ENCODE measurements at regions not wholly inside any gene's neighbourhood (a gene's known extent, or its start where the extent isn't known, plus 50 kb on each side); places are given as distances from the start of the nearest gene placed in this dataset.
"Not testable (repeated sequence)": the region's sequence is repeated elsewhere in the genome, so short reads cannot be mapped to it uniquely, and the experiment has no call there.

GRCh38 chr18:60188958-60189357 is 183.6 kb downstream of the MC4R start:
- no CpG with 5 or more reads among the region's 4 CpGs for WGBS (ENCODE audit: extremely low coverage, insufficient coverage, low lambda C conversion rate)
- Histone ChIP-seq H3K27me3 (ENCODE audit: insufficient read depth, low read length, poor library complexity) (no peaks in the 10 kb centered on the region), H2BK15ac (replicated peaks; ENCODE audit: low read depth) (no peak overlapping the region), H3K23ac (ENCODE audit: low read length) (no peak overlapping the region), H3K4me2 (ENCODE audit: low read length) (no peak overlapping the region), H3K4me1 (ENCODE audit: control insufficient read depth, low read depth, low read length) (no peaks in the 10 kb centered on the region), H3K9ac (ENCODE audit: low read length) (no peak overlapping the region), H2AK5ac (ENCODE audit: low read length) (no peak overlapping the region), H3K79me1 (ENCODE audit: low read length) (no peaks in the 10 kb centered on the region), H3K79me2 (ENCODE audit: control insufficient read depth, insufficient read depth, low read length) (no peaks in the 10 kb centered on the region), H3K18ac (ENCODE audit: low read length) (no peak overlapping the region), H2BK5ac (ENCODE audit: low read length) (no peak overlapping the region), H4K8ac (ENCODE audit: low read depth, low read length) (no peak overlapping the region), H3K4me3 (ENCODE audit: low read length) (no peak overlapping the region), H3K4ac (ENCODE audit: low read depth, low read length) (no peak overlapping the region), H3K27ac (ENCODE audit: low read depth, low read length) (no peak overlapping the region), H4K5ac (ENCODE audit: low read length) (no peak overlapping the region), H3K56ac (ENCODE audit: low read length) (no peak overlapping the region), H2BK120ac (ENCODE audit: low read depth, low read length) (no peak overlapping the region), H3K36me3 (ENCODE audit: control insufficient read depth, insufficient read depth, low read length) (no peaks in the 10 kb centered on the region)
- DNase-seq = no peak

- Histone ChIP-seq H3K4me1 (ENCODE audit: control insufficient read depth, low read depth, low read length) (no peaks in the 10 kb centered on the region), H2BK120ac (ENCODE audit: low read depth, low read length) (no peak overlapping the region), H4K8ac (ENCODE audit: low read depth, low read length) (no peak overlapping the region), H3K4me2 (ENCODE audit: low read length) (no peak overlapping the region), H4K5ac (ENCODE audit: low read length) (no peak overlapping the region), H3K56ac (ENCODE audit: low read length) (no peak overlapping the region), H2BK15ac (replicated peaks; ENCODE audit: low read depth) (no peak overlapping the region), H3K79me1 (ENCODE audit: low read length) (no peaks in the 10 kb centered on the region), H3K18ac (ENCODE audit: low read length) (no peak overlapping the region), H3K36me3 (ENCODE audit: control insufficient read depth, insufficient read depth, low read length) (no peaks in the 10 kb centered on the region), H2AK5ac (ENCODE audit: low read length) (no peak overlapping the region), H3K27me3 (ENCODE audit: insufficient read depth, low read length, poor library complexity) (no peaks in the 10 kb centered on the region), H3K9ac (ENCODE audit: low read length) (no peak overlapping the region), H3K23ac (ENCODE audit: low read length) (no peak overlapping the region), H3K27ac (ENCODE audit: low read depth, low read length) (no peak overlapping the region), H3K4me3 (ENCODE audit: low read length) (no peak overlapping the region), H3K4ac (ENCODE audit: low read depth, low read length) (no peak overlapping the region), H3K79me2 (ENCODE audit: control insufficient read depth, insufficient read depth, low read length) (no peaks in the 10 kb centered on the region), H2BK5ac (ENCODE audit: low read length) (no peak overlapping the region)
- WGBS (ENCODE audit: extremely low coverage, insufficient coverage, low lambda C conversion rate) = no CpG with 5 or more reads among the region's 1 CpG
- DNase-seq = no peak
These were observed 190.4 kb downstream of the MC4R start for GRCh38 chr18:60182223-60182622.

GRCh38 chr18:60180671-60181070 is 191.9 kb downstream of the MC4R start:
- no peak overlapping the region for H4K5ac ChIP-seq (ENCODE audit: low read length)
- H2AK5ac ChIP-seq (ENCODE audit: low read length) = no peak overlapping the region
- no peaks in the 10 kb centered on the region for H3K27me3 ChIP-seq (ENCODE audit: insufficient read depth, low read length, poor library complexity)
- H2BK5ac ChIP-seq (ENCODE audit: low read length) = no peak overlapping the region
- no peak overlapping the region for H3K4me2 ChIP-seq (ENCODE audit: low read length)
- H3K56ac ChIP-seq (ENCODE audit: low read length) = no peak overlapping the region
- H4K8ac ChIP-seq (ENCODE audit: low read depth, low read length) = no peak overlapping the region
- H2BK120ac ChIP-seq (ENCODE audit: low read depth, low read length) = no peak overlapping the region
- H3K18ac ChIP-seq (ENCODE audit: low read length) = no peak overlapping the region
- no peaks in the 10 kb centered on the region for H3K36me3 ChIP-seq (ENCODE audit: control insufficient read depth, insufficient read depth, low read length)
- no peak overlapping the region for H3K9ac ChIP-seq (ENCODE audit: low read length)
- no peaks in the 10 kb centered on the region for H3K4me1 ChIP-seq (ENCODE audit: control insufficient read depth, low read depth, low read length)
- no peak overlapping the region for H3K23ac ChIP-seq (ENCODE audit: low read length)
- no peak overlapping the region for H3K4me3 ChIP-seq (ENCODE audit: low read length)
- H3K4ac ChIP-seq (ENCODE audit: low read depth, low read length) = no peak overlapping the region
- H3K79me2 ChIP-seq (ENCODE audit: control insufficient read depth, insufficient read depth, low read length) = no peaks in the 10 kb centered on the region
- no peak for DNase-seq
- H2BK15ac ChIP-seq (replicated peaks; ENCODE audit: low read depth) = no peak overlapping the region
- no peak overlapping the region for H3K27ac ChIP-seq (ENCODE audit: low read depth, low read length)
- no peaks in the 10 kb centered on the region for H3K79me1 ChIP-seq (ENCODE audit: low read length)
- no CpG with 5 or more reads among the region's 5 CpGs for WGBS (ENCODE audit: extremely low coverage, insufficient coverage, low lambda C conversion rate)

- H2BK120ac ChIP-seq (ENCODE audit: low read depth, low read length); H3K36me3 ChIP-seq (ENCODE audit: control insufficient read depth, insufficient read depth, low read length); H3K4ac ChIP-seq (ENCODE audit: low read depth, low read length); H3K9ac ChIP-seq (ENCODE audit: low read length); H3K4me2 ChIP-seq (ENCODE audit: low read length); H3K56ac ChIP-seq (ENCODE audit: low read length); H3K27ac ChIP-seq (ENCODE audit: low read depth, low read length); H2BK15ac ChIP-seq (replicated peaks; ENCODE audit: low read depth); H3K4me3 ChIP-seq (ENCODE audit: low read length); H3K4me1 ChIP-seq (ENCODE audit: control insufficient read depth, low read depth, low read length); H4K8ac ChIP-seq (ENCODE audit: low read depth, low read length); H3K18ac ChIP-seq (ENCODE audit: low read length); H3K23ac ChIP-seq (ENCODE audit: low read length); H2AK5ac ChIP-seq (ENCODE audit: low read length); H4K5ac ChIP-seq (ENCODE audit: low read length); H2BK5ac ChIP-seq (ENCODE audit: low read length); H3K79me1 ChIP-seq (ENCODE audit: low read length); H3K79me2 ChIP-seq (ENCODE audit: control insufficient read depth, insufficient read depth, low read length); H3K27me3 ChIP-seq (ENCODE audit: insufficient read depth, low read length, poor library complexity); DNase-seq: not testable (repeated sequence)
- no CpG with 5 or more reads among the region's 6 CpGs for WGBS (ENCODE audit: extremely low coverage, insufficient coverage, low lambda C conversion rate)
These were observed 194.4 kb downstream of the MC4R start for GRCh38 chr18:60178224-60178623.

- no peak overlapping the region for H2BK15ac ChIP-seq (replicated peaks; ENCODE audit: low read depth)
- no peak overlapping the region for H2BK120ac ChIP-seq (ENCODE audit: low read depth, low read length)
- no CpG with 5 or more reads among the region's 1 CpG for WGBS (ENCODE audit: extremely low coverage, insufficient coverage, low lambda C conversion rate)
- H3K36me3 ChIP-seq (ENCODE audit: control insufficient read depth, insufficient read depth, low read length) = no peaks in the 10 kb centered on the region
- no peaks in the 10 kb centered on the region for H3K79me2 ChIP-seq (ENCODE audit: control insufficient read depth, insufficient read depth, low read length)
- H3K4me2 ChIP-seq (ENCODE audit: low read length) = no peak overlapping the region
- no peak overlapping the region for H2AK5ac ChIP-seq (ENCODE audit: low read length)
- H4K8ac ChIP-seq (ENCODE audit: low read depth, low read length) = no peak overlapping the region
- DNase-seq = no peak
- no peaks in the 10 kb centered on the region for H3K79me1 ChIP-seq (ENCODE audit: low read length)
- H3K56ac ChIP-seq (ENCODE audit: low read length) = no peak overlapping the region
- no peak overlapping the region for H4K5ac ChIP-seq (ENCODE audit: low read length)
- no peak overlapping the region for H3K9ac ChIP-seq (ENCODE audit: low read length)
- H3K4me3 ChIP-seq (ENCODE audit: low read length) = no peak overlapping the region
- no peak overlapping the region for H3K23ac ChIP-seq (ENCODE audit: low read length)
- H3K27ac ChIP-seq (ENCODE audit: low read depth, low read length) = no peak overlapping the region
- no peak overlapping the region for H3K18ac ChIP-seq (ENCODE audit: low read length)
- H2BK5ac ChIP-seq (ENCODE audit: low read length) = no peak overlapping the region
- H3K4ac ChIP-seq (ENCODE audit: low read depth, low read length) = no peak overlapping the region
- H3K27me3 ChIP-seq (ENCODE audit: insufficient read depth, low read length, poor library complexity) = no peaks in the 10 kb centered on the region
- H3K4me1 ChIP-seq (ENCODE audit: control insufficient read depth, low read depth, low read length) = no peaks in the 10 kb centered on the region
These were observed 196.3 kb downstream of the MC4R start for GRCh38 chr18:60176259-60176658.

GRCh38 chr18:60174832-60175231 is 197.7 kb downstream of the MC4R start:
- Histone ChIP-seq H4K5ac (ENCODE audit: low read length) (no peak overlapping the region), H3K23ac (ENCODE audit: low read length) (no peak overlapping the region), H2BK5ac (ENCODE audit: low read length) (no peak overlapping the region), H3K36me3 (ENCODE audit: control insufficient read depth, insufficient read depth, low read length) (no peaks in the 10 kb centered on the region), H3K79me1 (ENCODE audit: low read length) (no peaks in the 10 kb centered on the region), H3K56ac (ENCODE audit: low read length) (no peak overlapping the region), H2BK120ac (ENCODE audit: low read depth, low read length) (no peak overlapping the region), H3K4me3 (ENCODE audit: low read length) (no peak overlapping the region), H2BK15ac (replicated peaks; ENCODE audit: low read depth) (no peak overlapping the region), H4K8ac (ENCODE audit: low read depth, low read length) (no peak overlapping the region), H3K4ac (ENCODE audit: low read depth, low read length) (no peak overlapping the region), H3K9ac (ENCODE audit: low read length) (no peak overlapping the region), H3K4me1 (ENCODE audit: control insufficient read depth, low read depth, low read length) (no peaks in the 10 kb centered on the region), H2AK5ac (ENCODE audit: low read length) (no peak overlapping the region), H3K18ac (ENCODE audit: low read length) (no peak overlapping the region), H3K27ac (ENCODE audit: low read depth, low read length) (no peak overlapping the region), H3K4me2 (ENCODE audit: low read length) (no peak overlapping the region), H3K27me3 (ENCODE audit: insufficient read depth, low read length, poor library complexity) (no peaks in the 10 kb centered on the region), H3K79me2 (ENCODE audit: control insufficient read depth, insufficient read depth, low read length) (no peaks in the 10 kb centered on the region)
- no CpG with 5 or more reads among the region's 2 CpGs for WGBS (ENCODE audit: extremely low coverage, insufficient coverage, low lambda C conversion rate)
- no peak for DNase-seq
